T1000 (cell line): ENCODE measurements at regions not wholly inside any gene's neighbourhood (a gene's known extent, or its start where the extent isn't known, plus 50 kb on each side); places are given as distances from the start of the nearest gene placed in this dataset.
"Not testable (repeated sequence)": the region's sequence is repeated elsewhere in the genome, so short reads cannot be mapped to it uniquely, and the experiment has no call there.

ENCODE experiments used
- DNase-seq: peaks from one replicate; lab custom pipeline; 2025; ENCODE audit warnings: mixed read lengths; lab: John Stamatoyannopoulos, UW

DNA sequence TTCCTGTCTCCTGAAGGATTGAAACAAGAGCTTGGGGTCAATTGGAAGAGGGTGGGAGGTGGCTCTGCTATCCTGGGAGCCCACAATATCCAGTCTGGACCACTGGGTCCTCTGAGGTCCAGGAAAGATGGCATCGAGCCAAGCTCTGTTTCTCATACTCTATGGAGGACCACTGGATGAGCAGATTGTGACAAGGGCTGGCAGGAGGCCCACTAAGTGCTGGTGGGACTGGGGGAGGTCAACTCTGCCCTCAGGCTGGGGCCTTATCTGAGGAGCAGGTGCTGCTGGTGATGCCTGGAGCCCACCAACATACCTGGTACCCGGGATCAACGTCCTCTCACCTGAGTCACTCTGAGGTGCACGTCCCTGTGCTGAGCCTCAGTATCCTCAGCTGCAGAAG is 142.4 kb downstream of the NDUFA10 start:
- DNase-seq, result no peak

DNA sequence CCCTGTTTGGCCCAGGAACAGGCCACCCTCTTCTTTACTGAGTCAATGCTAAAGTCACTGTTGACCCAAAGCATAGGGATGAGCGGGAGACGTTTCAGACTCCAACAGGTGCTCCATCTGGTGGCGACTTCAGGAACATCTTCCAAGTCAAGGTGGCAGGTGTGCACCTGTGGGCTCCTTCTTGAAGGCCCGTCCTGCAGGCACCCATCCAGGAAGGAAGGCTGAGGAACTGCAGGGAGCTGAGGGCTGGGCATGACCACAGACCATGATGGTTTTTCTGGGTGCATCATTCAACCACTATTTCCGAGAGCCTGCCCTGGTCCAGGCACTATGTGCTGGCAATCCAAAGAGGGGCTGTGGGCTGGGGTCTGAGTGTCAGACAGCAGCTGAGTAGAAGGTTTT is 142.8 kb downstream of the NDUFA10 start:
- DNase-seq, result no peak

DNA sequence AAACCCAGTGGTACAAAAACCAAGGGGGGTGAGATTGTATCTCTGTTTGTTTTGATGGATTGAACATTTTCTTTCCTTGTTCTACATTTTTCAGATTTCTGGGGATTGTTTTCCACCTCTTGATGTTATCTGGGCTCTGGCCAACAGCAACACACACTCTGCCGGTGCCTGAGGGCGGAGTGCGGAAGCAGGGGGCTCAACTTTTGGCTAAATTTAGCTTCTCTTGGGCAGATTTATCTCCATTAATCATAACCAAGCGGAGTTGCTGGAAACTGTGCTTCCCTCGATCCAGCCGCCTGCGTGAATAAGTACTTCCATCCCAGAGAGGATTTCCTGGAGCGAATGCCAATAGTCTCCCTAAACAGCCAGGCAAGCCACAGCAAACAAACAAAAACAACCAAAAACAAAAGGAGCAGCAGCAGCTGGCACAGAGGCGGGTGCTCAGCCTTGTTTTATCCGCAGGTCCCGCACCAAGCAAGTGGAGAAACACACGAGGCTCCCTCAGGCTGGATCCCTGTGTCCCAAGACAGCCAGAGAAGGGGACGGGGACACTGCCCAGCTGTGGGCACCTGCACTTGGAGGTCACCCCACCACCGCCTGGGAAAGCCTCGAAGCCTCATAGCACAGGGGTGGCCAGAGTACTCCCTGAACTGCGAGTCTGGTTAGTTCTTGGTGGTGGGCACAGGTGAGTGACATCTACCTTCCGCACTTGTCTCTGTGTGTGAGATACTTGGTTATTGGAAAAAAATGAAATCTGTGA is 143.4 kb downstream of the NDUFA10 start:
- DNase-seq, result no peak

DNA sequence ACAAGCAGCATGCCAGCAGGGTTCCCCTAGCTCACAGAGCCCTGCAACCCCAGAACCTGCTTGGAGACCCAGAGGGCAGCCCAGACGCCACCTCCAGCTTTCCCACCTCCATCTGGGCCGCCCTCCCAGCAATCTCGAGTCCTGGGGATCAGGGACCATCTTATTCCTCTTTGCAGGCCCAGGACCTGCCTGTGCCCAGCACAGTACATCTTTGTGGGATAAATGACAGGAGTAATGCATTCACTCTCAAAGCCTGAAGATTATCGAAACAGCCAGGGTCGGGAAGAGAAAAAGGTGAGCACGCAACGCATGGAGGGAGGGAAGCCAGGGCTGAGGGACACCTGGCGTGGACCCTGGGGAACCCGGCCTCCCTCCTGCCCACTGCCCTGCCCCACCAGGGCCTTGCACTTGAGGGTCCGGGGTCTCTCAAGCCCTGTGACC is 144.1 kb downstream of the NDUFA10 start:
- DNase-seq, result no peak

DNA sequence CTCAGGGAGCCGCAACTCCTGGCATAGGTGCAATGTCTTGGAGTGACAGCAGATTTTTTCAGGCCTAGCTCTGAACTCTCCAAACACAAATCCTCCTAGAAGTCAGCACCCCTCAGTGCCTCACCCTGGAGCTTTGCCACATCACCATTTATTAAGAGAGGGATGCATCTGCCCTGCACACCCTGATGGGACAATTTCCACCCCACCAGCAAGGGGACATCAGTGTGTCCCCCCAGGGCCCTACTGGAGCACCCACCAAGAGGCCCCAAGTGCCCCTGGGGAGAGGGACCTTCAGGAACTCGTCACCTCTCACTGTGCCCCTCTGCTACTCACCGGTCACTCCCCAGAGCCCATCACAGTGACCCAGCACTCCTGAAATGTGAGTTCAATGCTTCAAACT is 144.7 kb downstream of the NDUFA10 start:
- DNase-seq, result no peak

DNA sequence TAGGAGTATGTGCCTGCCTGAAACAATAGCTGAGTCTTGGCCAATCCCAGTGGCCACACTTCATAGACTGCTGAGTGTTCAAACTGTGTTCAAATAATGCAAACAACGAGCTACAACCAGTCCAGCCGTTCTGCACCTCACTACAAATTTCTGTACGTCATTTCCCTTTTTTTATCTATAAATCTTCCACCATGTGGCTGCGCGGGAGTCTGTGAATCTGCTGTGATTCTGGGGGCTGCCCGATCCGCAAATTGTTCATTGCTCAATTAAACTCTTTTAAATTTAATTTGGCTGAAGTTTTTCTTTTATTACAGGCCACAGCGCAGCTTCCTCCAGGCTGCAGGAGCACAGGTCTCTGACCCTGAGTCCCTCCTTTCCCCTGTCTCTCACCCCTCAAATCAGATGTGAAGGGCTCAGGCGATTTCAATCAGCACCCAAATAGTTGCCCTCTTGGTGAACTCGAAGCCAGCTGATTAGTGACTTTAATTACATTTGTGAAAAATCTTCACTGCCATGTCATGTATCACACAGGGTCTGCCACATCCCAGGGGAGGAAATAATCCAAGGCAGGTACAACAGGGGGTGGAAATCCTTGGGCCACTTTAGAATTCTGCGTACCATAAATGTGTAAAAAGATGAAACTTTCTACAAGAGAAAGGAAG is 145.6 kb downstream of the NDUFA10 start:
- no peak for DNase-seq

DNA sequence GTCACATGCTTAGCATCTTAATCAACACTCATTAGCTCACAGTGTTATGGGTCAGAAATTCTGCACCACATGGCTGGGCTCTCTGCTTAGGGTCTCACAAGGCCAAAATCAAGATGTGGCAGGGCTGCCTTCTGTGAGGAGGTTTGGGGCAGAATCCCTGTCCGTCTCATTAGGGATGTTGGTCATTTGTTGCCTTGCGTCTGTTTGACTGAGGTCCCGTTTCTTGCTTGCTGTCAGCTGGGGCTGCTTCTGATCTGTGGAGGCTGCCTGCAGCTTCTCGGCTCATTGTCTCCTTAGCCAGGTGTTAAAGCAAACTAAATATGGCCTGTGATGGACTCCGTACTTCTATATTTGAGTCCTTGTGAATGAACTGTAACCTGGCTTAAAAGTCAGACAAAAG is 146.5 kb downstream of the NDUFA10 start:
- no peak for DNase-seq

DNA sequence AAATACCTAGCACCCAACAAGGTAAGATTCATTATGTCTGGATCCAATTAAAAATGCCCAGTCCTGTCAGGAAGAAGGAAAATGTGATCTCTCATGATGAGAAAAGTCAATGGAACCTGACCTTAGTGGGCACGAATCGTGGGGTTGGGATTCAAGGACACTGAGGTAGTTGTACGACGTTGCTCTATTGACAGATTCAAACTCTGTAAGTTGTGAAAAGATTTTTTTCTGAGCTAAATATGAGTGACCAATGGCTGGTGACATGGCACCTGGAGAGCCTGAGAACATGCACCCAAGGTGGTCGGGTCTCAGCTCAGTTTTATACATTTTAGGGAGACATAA is 148.2 kb downstream of the NDUFA10 start:
- DNase-seq, result no peak

DNA sequence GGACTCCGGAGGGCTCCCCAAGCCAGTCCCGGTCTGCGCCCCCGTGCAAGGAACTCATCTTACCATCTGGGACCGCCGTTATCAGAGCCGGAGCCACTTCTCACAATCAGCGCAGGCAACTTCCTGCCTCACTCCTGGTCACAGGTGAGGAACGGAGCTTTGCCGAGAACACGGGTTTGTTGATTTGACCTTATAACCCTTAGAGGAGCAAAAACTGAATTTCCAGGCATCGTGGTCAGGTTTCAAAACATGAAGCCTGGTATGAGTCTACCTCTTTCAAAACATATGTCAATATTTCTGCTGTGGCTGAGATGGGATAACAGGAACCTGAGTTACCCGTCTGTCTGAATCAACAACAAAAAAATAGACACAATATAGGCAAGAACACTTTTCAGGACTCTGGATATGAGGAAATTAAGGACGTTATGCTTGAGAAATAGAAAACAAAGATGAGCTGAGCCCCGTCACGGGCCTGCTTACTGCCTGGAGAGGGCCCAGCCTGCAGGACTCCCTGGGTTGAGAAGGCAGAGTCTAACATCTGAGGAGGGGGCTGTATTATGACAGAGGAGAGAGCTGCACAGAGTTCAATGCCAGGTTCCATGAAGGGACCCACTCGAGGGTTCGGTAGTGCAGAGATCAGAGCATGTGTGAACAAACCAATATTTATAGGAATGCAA is 148.7 kb downstream of the NDUFA10 start:
- no peak for DNase-seq

DNA sequence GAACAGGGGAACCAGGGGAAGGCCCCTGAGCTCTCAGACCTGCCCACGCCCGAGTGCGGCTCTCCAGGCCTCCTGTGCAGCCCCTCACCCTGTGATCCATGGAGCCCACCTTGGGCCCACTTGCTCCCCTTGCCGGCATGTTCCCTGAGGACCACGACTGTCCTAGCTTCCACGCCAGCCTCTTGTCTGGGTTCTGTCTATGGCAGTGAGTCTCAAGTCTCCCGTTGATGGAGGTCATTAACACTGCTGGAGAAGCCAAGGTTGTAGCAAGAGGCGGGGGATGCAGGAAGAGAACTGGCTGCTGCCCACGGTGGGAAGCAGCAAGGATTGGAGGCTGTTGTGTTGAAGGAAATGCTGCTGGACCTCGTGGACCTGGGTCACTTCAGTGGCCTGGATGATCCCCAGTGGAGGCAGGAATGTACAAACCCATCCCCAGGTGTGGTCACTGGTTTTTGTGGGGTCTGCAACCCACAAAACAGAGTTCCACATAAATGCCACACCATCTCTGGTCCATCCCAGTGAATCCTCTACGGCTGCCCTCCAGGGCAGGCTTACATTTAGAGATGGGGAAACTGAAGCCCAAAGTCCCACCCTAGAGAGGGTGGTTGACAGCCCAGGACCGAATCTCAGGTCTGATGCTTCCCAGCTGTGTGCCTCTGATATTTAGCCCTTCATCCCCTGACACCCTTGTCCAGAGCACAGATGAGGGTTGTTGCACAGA is 150.3 kb downstream of the NDUFA10 start:
- no peak for DNase-seq

DNA sequence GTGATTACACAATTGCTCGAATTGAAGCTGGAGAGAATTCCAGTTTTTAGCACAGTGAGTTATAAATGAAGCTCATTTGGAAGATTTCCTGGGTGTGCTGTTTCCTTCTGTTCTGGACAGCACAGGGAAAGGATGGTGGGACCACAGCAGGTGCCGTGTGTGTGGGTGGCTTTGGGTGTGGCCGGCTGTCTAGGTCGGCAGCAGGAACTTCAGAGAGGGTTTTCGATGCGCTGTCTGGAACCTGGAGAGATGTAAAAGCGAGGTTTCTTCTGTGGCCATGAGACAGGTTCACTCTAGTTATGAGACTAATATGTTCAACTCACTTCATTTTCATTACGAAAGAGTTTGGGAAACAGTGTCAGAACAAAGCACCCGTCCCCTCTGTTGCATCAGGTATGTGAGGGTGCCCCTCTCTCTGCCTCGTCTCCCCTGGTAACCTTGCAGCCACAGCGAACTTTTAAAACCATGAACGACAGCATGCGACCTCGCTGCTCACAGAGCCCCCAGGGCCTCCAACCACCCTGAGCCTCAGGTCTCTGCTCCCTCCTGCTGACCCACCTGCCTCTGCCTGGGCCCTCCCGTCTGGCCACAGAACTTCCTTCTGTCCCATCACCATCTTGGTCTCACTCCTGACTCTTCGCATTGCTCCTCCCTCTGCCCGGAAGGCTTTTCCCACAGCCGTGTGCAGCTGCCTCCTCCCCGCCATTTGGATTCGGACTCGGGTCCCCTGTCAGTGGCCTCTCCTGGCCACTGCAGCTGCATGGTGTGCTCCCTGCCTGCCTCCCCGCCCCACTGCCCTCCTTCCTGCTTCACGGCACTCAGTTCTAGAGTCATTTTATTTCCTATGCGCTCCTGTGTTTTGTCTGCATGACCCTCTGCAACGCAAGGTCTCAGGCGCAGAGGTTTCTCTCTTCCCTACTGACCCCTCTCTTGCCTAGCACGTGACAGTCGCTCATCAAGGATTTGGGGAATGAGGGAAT is 151.2 kb downstream of the NDUFA10 start:
- no peak for DNase-seq

DNA sequence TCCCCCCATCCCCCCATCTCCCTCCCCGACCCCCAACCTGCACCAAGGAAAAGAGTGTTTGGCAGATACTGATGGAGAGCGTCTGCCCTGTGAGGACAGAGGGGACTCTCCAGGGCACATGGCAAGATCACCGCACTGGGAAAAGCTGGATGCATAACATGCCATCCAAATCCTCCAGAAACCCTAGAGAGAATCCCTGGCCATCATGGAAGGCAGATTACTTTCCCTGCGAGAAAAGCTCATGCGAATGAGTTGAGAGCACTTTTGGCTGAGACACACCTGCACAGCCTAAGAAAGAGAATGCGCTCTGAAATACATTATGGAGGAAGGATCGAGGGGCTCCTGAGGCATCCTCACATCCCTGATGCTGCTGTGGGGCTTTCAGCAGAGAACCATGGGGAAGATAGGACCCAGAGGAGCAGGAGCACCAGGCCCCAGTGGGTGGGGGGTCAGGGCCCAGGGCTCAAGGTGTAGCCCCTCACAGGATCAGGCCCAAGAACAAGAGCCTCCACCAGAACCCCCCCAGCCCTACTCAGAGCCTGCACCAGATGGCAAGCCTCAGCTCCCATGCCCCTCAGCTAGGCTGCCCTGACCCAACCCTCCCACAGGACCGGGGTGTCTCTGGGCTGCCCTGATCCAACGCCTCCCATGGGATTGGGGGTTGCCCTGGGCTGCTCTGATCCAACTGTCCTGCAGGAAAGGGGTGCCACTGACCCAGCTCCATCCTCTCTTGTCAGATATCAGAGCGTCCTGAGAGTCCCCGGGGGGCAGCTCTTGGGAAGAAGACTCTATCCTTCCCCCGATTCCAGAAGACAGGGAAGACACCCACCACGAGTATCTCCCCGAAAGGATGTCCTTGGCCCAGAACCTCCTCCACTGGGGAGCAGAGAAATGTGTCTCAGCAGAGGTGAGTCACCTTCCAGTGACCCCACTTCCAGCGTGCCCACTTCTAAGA is 153.4 kb downstream of the NDUFA10 start:
- DNase-seq, result no peak

DNA sequence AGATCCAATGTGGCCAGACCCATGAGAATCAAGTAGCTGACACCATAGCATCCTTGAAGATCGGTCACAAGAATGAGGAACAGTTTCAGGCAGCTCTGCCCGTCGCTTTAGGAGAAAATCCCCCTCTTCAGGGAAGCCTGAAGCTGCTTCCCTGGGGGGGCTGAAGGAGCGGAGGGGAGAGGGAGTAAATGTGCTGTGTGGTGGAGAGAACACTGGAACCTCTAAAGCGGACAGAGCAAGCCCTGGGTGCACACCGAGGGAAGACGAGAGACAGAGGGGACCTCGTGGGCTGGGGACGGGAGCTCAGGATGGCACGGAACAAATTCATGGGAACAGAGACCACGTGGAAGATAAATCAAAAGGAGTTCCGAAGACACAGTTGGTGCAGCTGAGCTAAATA is 154.3 kb downstream of the NDUFA10 start:
- DNase-seq, result no peak

DNA sequence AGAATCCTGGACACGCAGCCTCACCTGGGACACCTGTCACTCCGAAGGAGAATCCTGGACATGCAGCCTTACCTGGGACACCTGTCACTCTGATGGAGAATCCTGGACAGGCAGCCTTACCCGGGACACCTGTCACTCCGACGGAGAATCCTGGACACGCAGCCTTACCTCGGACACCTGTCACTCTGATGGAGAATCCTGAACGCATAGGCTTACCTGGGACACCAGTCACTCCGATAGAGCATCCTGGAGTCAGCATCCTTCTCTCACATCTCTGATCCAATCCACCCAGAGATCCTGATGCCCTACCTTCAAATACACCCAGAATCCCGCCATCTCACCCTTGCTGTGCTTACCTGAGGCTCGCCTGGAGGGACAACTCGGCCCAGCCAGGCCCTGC is 154.9 kb downstream of the NDUFA10 start:
- DNase-seq, result no peak

DNA sequence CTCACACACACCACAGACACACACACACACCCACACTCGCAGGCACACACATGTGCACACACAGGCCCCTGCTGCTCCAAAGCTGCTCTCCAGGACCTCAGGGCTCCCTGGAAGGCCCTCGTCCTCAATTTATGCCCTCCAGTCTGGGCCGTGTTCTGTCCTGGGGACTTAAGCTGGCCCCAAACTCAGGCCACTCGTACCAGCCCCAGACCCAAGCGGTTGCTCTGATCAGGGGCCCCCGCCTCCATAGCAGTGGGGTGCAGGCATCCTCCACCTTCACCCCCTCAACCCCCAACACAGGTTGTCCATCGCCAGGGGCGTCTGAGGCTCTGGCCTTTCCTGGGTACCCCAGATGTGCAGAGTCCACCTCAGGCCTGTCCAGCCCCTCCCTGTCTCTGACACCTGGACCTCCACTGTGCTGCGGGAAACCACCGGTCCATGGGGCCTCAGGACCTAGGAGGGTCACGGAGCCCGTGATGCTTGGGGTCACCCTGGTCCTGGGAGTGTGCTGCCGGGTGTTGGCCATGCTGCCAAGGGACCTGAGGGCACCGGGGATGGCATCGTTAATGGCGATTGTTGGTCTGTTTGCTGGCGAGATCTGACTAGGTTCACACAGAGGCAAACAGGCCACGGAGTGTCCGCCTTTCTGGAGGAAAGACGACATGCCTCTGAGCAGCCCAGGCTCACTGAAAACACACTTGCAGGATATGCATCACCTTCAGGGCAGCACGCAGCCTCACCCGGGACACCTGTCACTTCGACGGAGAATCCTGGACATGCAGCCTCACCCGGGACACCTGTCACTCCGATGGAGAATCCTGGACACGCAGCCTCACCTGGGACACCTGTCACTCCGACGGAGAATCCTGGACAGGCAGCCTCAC is 155.6 kb downstream of the NDUFA10 start:
- no peak for DNase-seq

DNA sequence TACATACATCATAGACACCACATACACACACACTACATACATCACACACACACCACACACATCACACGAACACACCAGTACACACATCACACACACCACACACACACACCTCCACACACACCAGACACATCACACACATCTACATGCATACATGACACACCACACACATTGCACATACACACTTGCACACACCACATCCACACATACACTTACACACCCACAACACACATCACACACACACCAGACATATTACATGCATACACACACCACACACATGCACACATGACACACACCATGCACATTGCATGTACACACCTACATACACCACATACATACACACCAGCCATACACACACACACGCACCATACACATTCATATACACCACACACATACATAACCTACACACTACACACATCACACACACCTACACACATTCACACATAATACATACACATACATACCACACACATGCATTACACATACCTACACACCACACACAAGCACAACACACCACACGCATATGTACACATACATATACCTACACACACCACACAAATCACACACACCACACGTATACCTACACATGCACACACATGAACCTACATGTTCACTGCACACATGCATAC is 156.5 kb downstream of the NDUFA10 start:
- DNase-seq, result no peak

DNA sequence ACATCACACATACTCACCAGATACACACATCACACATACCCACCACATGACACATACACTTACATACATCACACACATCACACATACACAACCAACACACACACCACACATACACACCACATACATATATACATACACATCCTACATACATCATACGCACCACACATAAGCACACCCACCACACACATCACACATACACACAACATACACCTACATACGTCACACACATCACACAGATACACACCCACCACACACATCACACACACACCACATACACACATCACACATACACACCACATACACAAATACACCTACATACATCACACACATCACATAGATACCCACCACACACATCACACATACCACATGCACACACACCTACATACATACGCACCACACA is 158.4 kb downstream of the NDUFA10 start:
- no peak for DNase-seq

DNA sequence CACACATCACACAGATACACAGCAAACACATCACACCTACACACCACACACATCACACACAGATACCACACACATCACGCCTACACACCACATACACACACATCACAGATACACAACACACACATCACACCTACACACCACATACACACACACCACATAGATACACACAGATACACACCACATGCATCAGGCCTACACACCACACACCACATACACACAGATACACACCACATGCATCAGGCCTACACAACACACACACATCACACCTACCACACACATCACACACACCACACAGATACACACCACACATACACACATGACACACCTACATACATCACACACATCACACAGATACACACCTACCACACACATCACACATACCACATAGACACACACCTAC is 158.8 kb downstream of the NDUFA10 start:
- no peak for DNase-seq

DNA sequence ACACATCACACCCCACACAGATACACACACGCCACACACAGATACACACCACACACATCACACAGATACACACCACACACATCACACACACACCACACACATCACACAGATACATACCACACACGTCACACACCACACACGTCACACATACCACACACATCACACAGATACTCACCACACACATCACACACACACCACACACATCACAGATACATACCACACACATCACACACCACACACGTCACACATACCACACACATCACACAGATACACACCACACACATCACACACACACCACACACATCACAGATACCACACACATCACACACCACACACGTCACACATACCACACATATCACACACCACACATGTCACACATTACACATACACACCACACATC is 159.3 kb downstream of the NDUFA10 start:
- DNase-seq, result not testable (repeated sequence)
